GM19025 (cell line): ENCODE measurements at regions not wholly inside any gene's neighbourhood (a gene's known extent, or its start where the extent isn't known, plus 50 kb on each side); places are given as distances from the start of the nearest gene placed in this dataset.

ENCODE experiments used
- ATAC-seq: cut with Tn5 transposase; IDR thresholded peaks from one replicate; pipeline ENCODE4 v1.9.1; 2021; ENCODE audit warnings: mild to moderate bottlenecking, low read depth, moderate library complexity; ENCODE audit not compliant: unreplicated experiment

GRCh38 chr16:73890186-73891128 is 406.2 kb upstream of the PSMD7 start:
- ATAC-seq, result no peak

DNA sequence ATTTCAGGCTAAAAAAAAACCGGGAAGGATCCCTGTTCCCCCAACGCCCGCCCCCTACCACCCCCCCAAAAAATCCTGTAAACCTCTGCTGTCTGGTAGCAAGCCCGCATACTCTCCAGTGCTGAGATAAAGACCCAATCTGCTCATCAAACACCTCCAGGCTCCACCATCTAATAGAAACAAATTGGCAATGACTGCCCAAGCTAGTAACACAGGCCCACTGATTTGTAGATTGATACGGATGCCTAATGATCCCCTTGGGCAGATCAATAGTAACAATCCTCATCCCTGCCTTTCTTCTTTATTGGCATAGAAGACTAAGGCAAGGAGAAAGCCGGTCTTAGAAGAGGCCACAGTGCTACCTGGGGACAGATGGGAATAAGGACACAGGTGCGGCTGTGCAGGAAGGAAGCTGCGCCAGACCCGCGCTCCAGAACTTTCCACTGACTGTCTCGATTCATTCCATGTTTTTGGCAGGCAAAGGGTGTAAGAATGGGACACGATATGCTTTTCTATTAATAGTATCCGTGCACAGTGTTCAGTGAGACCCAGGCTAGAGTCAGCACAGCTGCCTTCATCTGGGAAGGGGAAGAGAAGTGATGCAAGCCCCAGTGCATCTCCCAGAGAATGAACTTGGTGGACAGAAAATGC is 407.6 kb upstream of the PSMD7 start:
- no peak for ATAC-seq

DNA sequence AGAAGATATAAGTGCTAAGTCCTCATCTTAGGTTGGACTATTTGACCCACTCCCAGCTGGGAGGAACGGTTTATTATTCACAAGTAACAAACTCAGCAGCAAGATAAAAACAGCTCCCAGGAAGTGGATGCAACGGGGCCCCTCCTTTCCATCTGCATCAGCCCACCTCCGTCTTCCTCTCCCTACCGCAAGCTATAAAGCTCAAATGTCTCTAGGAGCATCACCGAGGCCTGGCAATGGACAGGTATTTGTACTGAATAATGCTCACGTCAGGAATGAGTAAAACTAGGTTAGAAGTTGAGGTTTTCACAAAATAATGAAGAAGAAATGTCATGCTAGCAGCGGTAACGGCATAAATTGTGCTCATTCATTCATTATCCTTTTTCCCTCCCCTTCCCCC is 408.7 kb upstream of the PSMD7 start:
- ATAC-seq, result no peak

- no peak for ATAC-seq
These were observed 410.2 kb upstream of the PSMD7 start for GRCh38 chr16:73886426-73886825.

GRCh38 chr16:73885319-73885718 is 411.3 kb upstream of the PSMD7 start:
- no peak for ATAC-seq

GRCh38 chr16:73883841-73884240 is 412.8 kb upstream of the PSMD7 start:
- no peak for ATAC-seq

- ATAC-seq, result no peak
These were observed 413.5 kb upstream of the PSMD7 start for GRCh38 chr16:73883126-73883525.

GRCh38 chr16:73882651-73883050 is 414.0 kb upstream of the PSMD7 start:
- ATAC-seq, result no peak

DNA sequence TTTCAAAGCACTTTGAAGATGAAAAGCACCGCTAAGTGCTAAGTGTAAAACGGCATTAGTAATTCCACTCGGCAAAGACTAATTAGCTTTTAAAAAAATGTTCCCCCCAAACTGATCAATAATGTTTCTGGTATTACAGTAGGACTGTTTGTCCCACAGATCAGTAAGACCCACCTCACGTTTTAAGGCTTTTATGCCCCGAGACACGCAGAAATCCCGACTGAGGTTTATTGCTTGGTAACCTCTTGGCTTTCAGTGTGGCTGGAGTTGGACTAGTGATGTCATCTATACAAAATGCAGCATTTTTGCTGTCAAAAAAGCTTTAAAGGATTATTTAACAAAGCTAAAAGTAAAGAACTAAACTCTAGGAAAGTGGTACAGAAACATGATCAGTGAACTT is 414.6 kb upstream of the PSMD7 start:
- ATAC-seq, result no peak

- no peak for ATAC-seq
These were observed 417.0 kb upstream of the PSMD7 start for GRCh38 chr16:73879621-73880020.

DNA sequence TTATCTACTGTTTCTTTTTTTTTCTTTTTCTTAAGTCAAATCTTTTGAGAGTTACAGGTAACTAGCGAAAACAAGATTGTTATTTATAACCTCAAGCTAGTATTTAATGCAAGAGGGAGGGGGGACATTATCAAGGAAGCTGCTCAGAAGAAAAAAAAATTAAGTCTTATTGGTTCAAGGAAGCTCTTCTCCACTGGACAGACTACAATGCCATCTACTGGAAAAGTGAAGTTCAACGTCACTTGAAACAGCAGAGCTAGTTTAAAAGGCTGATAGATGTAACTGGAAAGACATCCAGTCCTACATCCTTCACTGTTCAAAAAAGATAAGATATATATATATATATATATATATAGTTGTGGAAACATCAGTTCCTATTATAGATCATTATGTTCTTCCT is 418.0 kb upstream of the PSMD7 start:
- ATAC-seq, result no peak

DNA sequence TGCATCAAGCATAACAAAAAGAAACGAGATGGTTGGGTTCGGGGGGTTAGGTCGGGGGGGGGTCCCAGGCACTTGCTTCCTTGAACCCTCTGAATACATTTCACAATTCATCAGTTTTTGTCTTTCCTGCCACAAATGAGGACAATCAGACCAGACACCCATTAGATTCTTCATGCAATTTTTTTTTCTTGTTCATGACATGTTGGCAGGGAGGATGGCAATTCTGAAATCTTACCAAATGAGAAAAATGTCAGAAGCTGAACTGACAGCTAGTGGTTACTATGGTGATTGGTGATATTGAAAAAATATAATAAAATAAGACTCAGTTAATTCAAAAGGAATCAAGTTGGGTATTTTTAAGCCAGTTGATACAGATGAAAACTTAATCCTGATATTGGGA is 419.5 kb upstream of the PSMD7 start:
- ATAC-seq, result no peak

- no peak for ATAC-seq
These were observed 420.5 kb upstream of the PSMD7 start for GRCh38 chr16:73875996-73876690.

DNA sequence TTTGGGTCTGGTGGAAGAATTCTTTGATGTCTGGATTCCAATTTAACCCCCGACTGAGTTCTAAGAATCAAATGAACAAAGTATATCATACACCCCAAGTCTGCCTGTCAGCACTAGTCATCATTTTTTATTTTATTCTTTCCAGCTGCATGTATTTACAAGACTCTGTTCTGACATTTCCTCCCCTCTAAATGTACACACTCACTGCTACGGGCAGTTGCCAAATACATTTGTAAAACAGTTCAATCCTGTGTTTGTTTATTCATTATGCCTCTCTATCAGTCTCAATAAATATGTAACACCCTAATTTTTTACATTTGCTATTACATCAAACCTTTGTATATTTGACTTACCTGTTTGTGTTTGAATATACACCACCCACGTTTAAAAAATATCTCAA is 422.3 kb upstream of the PSMD7 start:
- no peak for ATAC-seq

DNA sequence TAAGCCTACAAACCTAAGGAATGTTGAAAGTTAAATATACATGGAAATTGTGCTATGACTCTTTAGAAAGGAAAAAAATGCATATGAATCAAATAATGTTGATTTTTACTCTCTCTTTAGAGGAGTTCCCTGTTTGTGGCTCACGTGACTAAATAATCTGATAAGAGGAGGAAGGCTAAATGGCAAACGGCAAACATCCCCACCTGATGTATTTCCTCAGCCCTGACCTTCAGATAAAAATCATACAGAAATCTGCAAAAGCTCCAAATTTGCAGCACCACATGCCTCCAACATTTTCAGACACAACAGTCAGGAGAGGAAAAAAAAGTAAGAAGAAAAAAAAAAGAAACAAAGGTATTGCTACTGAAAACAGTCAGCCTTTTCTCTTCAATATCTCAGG is 423.0 kb upstream of the PSMD7 start:
- ATAC-seq, result no peak

DNA sequence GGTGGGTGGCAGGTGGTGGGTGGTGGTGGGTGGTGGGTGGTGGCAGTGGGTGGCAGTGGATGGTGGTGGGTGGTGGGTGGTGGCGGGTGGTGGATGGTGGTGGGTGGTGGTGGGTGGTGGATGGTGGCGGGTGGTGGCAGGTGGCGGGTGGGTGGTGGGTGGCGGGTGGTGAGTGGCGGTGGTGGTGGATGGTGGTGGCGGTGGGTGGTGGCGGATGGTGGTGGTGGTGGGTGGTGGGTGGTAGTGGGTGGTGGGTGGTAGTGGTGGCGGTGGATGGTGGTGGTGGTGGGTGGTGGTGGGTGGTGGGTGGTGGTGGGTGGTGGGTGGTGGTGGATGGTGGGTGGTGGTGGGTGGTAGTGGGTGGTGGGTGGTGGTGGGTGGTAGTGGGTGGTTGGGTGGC is 423.8 kb upstream of the PSMD7 start:
- ATAC-seq, result no peak

DNA sequence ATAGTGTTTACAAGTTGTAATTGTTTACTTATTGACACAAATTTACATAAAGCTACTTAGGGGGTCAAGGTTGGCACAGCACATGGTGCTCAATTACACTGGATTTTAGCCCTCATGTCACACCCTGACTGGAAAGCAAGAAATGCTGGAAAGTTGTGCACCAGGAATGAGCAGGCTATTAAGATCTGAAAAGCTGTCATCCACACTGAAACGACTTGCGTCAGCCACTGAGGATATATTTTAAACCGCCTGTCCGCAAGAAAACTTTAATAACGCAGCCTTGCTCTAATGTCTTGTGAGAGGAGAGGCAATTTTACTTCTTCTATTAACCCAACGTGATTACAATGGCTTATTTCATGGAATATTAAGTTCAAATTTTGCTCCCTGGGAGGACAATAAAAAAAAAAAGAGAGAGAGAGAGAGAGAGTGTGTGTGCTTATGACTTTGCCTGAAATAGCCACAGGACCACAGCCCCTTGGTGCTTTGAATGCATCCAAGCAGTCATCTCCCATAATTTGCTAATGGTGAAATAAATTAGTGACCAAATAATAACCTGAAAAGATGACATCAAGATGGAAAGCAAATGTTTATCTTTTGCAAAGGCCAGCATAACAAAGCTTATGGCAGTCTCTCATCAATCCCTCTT is 425.4 kb upstream of the PSMD7 start:
- no peak for ATAC-seq

GRCh38 chr16:73869126-73869525 is 427.5 kb upstream of the PSMD7 start:
- no peak for ATAC-seq

DNA sequence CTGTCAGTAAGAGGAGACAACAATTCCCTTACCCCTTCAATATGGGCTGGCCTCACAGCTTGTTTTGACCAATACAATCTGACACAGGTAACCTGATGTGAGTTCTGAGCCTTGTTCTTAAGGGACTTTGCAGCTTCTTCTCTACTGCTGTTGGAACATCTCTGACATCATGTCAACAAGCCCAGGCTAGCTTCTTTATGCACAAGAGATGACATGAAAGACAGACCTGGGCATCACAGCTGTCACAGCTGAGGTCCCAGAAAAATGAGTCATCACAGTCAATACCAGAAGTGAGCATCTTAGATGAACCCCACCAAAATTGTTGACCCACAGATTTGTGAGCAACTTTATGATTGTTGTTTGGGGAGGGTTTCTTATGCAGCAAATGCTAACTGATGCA is 431.7 kb upstream of the PSMD7 start:
- ATAC-seq, result no peak

DNA sequence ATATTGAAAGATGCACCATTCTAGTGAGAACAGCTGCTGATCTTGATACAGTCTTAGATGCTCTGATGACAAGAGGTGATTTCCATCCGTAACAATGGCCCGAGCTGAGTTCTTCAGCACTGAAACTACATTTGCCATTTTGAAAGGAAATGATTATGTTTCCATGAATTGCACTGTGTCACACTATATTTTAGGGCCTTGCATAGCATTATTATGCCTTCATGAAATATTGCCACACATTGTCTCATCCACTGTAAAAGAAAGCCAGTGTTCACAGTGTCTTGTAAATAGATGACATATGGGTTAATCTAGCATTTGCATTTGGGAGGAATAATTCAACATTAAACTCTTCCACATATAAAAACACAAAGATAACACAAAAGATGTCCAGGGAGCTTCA is 438.3 kb upstream of the PSMD7 start:
- no peak for ATAC-seq

GRCh38 chr16:73853968-73854367 is 442.6 kb upstream of the PSMD7 start:
- no peak for ATAC-seq
